Esophagus muscularis mucosa (tissue), 4 donors: ENCODE measurements at regions not wholly inside any gene's neighbourhood (a gene's known extent, or its start where the extent isn't known, plus 50 kb on each side); places are given as distances from the start of the nearest gene placed in this dataset.

Source experiments
- EP300 ChIP-seq: sonication (generic); formaldehyde crosslinking; IDR thresholded peaks from one replicate; pipeline ENCODE4 v1.6.1; 2017; ENCODE audit warnings: antibody characterized with exemption
- POLR2A ChIP-seq: fragments of 450-650 bp; IDR thresholded peaks from one replicate; pipeline ENCODE4 v1.6.1; 2017; ENCODE audit warnings: antibody characterized with exemption, moderate library complexity, mild to moderate bottlenecking, low read depth
- POLR2AphosphoS5 ChIP-seq, 2 donors: sonication (generic); formaldehyde crosslinking; IDR thresholded peaks; one replicate each; pipeline ENCODE4 v1.6.1; 2017; ENCODE audit warnings: antibody characterized with exemption in 2 of 2
- TF ChIP-seq, protein P1 (sequence below), 3 experiments: fragments of 200-600 bp in 2 of 3; fragments of 450-650 bp in 1 of 3; sonication (generic) in 2 of 3; IDR thresholded peaks; one replicate each; pipeline ENCODE4 v1.5.1; 2017 to 2019; ENCODE audit warnings: antibody characterized with exemption in 3 of 3, mild to moderate bottlenecking in 2 of 3, moderate library complexity in 1 of 3

DNA sequence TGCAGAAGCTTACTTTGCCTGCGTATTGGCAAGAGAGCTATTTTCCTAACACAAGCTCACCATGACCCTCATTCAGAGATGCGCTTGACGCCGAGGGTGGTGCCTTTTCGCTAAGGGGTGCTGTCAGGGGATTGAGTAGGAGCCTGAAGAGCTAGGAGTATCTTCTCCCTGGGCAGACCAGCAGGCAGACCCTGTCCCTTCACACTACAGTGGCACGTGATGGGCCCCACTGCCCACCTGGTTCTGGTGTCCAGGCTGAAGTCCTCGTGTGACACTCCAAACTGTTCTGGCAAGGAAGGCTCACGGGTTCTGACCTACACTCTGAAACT lies 198.3 kb downstream of the AUH start:
- TF ChIP-seq, protein P1, sequence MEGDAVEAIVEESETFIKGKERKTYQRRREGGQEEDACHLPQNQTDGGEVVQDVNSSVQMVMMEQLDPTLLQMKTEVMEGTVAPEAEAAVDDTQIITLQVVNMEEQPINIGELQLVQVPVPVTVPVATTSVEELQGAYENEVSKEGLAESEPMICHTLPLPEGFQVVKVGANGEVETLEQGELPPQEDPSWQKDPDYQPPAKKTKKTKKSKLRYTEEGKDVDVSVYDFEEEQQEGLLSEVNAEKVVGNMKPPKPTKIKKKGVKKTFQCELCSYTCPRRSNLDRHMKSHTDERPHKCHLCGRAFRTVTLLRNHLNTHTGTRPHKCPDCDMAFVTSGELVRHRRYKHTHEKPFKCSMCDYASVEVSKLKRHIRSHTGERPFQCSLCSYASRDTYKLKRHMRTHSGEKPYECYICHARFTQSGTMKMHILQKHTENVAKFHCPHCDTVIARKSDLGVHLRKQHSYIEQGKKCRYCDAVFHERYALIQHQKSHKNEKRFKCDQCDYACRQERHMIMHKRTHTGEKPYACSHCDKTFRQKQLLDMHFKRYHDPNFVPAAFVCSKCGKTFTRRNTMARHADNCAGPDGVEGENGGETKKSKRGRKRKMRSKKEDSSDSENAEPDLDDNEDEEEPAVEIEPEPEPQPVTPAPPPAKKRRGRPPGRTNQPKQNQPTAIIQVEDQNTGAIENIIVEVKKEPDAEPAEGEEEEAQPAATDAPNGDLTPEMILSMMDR (IDR thresholded peaks at IDR 0.05) = no peak
- TF ChIP-seq POLR2A (no peak), EP300 (no peak), POLR2AphosphoS5 (IDR thresholded peaks at IDR 0.05) (no peak)
